ENCODE measurements at regions not wholly inside any gene's neighbourhood (a gene's known extent, or its start where the extent isn't known, plus 50 kb on each side); places are given as distances from the start of the nearest gene placed in this dataset.

DNA sequence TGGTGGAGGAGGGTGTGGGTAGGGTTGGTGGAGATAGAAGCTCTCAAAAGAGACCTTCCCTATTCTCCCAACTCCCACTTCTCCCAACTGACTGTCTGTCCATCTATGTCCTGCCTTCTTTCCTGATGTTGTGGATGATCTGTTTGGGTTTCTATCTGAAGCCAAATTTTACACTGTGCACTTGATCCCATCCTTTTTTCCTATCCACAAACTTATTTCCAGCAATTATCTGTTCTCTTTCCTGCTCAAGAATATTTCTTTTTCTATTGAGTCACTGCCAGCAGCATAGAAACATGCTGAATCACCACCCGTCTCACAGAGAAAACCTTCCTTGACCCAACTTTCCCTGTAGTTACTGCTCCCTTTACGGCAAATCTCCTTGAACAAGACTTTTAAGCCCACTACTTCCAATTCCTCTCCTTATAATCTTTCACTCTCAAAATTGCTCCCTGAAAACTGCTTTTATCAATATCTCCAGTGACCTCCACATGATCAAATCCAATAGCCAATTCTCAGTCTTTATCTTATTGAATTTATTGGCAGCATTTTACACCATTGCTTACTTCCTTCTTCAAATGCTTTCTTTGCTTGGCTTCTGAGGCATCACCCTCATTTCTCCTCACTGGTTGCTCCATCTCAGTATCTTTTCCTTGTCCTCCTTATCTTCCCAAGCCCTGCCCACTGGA, 141.2 kb upstream of the SLC7A14 start:
- no peak for TF ChIP-seq EZH2phosphoT487 (IDR thresholded peaks at IDR 0.05; ENCODE audit: borderline replicate concordance, low read depth, low read length)
- TF ChIP-seq, protein P1, sequence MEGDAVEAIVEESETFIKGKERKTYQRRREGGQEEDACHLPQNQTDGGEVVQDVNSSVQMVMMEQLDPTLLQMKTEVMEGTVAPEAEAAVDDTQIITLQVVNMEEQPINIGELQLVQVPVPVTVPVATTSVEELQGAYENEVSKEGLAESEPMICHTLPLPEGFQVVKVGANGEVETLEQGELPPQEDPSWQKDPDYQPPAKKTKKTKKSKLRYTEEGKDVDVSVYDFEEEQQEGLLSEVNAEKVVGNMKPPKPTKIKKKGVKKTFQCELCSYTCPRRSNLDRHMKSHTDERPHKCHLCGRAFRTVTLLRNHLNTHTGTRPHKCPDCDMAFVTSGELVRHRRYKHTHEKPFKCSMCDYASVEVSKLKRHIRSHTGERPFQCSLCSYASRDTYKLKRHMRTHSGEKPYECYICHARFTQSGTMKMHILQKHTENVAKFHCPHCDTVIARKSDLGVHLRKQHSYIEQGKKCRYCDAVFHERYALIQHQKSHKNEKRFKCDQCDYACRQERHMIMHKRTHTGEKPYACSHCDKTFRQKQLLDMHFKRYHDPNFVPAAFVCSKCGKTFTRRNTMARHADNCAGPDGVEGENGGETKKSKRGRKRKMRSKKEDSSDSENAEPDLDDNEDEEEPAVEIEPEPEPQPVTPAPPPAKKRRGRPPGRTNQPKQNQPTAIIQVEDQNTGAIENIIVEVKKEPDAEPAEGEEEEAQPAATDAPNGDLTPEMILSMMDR (conservative IDR thresholded peaks at IDR 0.05; ENCODE audit: low read length), result no peak

DNA sequence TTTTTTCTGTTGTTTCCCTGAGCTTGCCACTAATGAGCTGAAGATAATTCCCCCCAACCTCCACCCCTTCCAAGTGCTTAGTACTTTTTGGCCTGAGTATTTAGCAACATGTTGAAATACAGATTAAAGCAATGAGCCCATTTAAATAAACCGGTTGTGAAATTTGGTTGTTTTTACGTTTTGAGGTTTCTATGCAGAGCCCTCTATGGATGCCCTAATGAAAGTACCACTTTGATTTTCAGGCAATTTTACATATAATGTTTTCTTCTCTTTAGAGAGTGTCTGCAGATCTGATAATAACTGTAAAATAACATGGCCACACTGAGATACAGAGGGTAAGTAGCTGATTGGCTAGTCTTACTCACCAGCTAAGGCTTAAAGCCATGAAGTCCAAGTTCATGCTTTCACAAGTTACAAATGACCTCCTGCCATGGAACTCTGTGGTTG, 139.4 kb upstream of the SLC7A14 start:
- ChIA-PET POLR2A (interaction anchor here (0.6 to 2.8 kb wide), 3 partner anchors 12 to 459 kb away, joined by 3 to 9 read pairs (median 3); no protein-coding TSS in a partner anchor), CTCF (ENCODE audit: unreplicated experiment) (no interaction called here)
- intact Hi-C loops (cut with micrococcal nuclease; ENCODE audit: unreplicated experiment), result no loop called here
- DNase-seq (ENCODE audit: low spot score), result no peak
- H3K4me1 ChIP-seq (ENCODE audit: insufficient read depth, low read length, poor library complexity, severe bottlenecking), result no peaks in the 10 kb centered on the region
- H3K36me3 ChIP-seq (ENCODE audit: insufficient read depth, low read length), result no peaks in the 10 kb centered on the region
- H3K4me3 ChIP-seq (ENCODE audit: low read depth, low read length, poor library complexity, severe bottlenecking), result no peak overlapping the region
- H2AFZ ChIP-seq (ENCODE audit: low read length), result no peak overlapping the region
- H3K4me2 ChIP-seq (ENCODE audit: low read length), result no peak overlapping the region
- TF ChIP-seq, protein P1 (conservative IDR thresholded peaks at IDR 0.05; ENCODE audit: low read length), result no peak
- TF ChIP-seq EZH2phosphoT487 (IDR thresholded peaks at IDR 0.05; ENCODE audit: borderline replicate concordance, low read depth, low read length), result no peak
- H3K9me2 ChIP-seq (ENCODE audit: insufficient read depth, low read length), result no peaks in the 10 kb centered on the region
- H4K20me1 ChIP-seq (ENCODE audit: insufficient read depth, low read length), result no peaks in the 10 kb centered on the region
- no peaks in the 10 kb centered on the region for H3K9me3 ChIP-seq (ENCODE audit: low read length)
- no TSS peak for BruUV-seq (replicated peaks)
- no peaks in the 10 kb centered on the region for H3K79me2 ChIP-seq (ENCODE audit: insufficient read depth, low read depth, low read length)
- no peak overlapping the region for H3K27ac ChIP-seq (ENCODE audit: low read depth, low read length, poor library complexity, severe bottlenecking)

More for the DNA sequence above, 141.2 kb upstream of the SLC7A14 start:
- Histone ChIP-seq H3K9me2 (ENCODE audit: insufficient read depth, low read length) (no peaks in the 10 kb centered on the region), H3K27ac (ENCODE audit: low read depth, low read length, poor library complexity, severe bottlenecking) (no peak overlapping the region), H3K79me2 (ENCODE audit: insufficient read depth, low read depth, low read length) (no peaks in the 10 kb centered on the region), H3K4me3 (ENCODE audit: low read depth, low read length, poor library complexity, severe bottlenecking) (no peak overlapping the region), H4K20me1 (ENCODE audit: insufficient read depth, low read length) (no peaks in the 10 kb centered on the region), H3K4me2 (ENCODE audit: low read length) (no peak overlapping the region), H3K36me3 (ENCODE audit: insufficient read depth, low read length) (no peaks in the 10 kb centered on the region), H3K4me1 (ENCODE audit: insufficient read depth, low read length, poor library complexity, severe bottlenecking) (no peaks in the 10 kb centered on the region), H2AFZ (ENCODE audit: low read length) (no peak overlapping the region), H3K9me3 (ENCODE audit: low read length) (no peaks in the 10 kb centered on the region)
- DNase-seq (ENCODE audit: low spot score), result no peak
- intact Hi-C loops (cut with micrococcal nuclease; ENCODE audit: unreplicated experiment), result no loop called here
- no TSS peak for BruUV-seq (replicated peaks)
- CTCF ChIA-PET (ENCODE audit: unreplicated experiment), result no interaction called here
- POLR2A ChIA-PET, result interaction anchor here (0.5 to 0.6 kb wide), 2 partner anchors 11 to 18 kb away, joined by 3 read pairs; no protein-coding TSS in a partner anchor

DNA sequence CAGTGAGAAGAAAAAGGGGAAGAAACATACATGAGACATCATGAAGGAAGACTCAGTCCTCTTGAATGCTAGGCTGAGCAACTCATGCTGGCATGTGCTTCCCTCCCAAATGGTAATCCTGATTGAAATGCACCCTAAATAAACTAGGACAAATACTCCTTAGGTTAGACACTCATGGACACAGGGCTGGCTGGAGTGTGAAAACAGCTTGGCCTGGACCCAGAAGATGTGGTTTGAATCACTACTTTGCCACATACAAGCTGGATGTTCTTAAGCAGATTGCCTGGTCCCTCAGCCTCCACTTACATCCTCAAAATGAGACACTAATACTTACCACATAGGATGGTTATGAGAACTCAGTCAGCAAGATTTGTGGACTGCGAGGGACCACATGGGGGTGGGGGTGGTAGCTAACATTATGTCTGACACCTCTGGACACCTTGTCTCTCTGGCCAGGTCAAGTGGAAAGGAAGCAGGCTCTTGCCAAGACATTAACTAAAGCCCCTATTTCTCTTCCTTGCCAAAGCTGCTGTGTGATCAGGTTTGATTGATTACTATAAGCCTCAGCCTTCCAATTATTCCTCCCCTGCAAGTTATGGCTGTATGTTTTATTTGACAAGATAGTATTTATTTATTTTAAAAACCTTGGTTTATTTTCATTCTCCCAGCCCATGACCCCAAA, 138.9 kb upstream of the SLC7A14 start:
- POLR2A ChIA-PET, result interaction anchor here (0.6 to 2.8 kb wide), 4 partner anchors 11 to 458 kb away, joined by 3 to 9 read pairs (median 3); no protein-coding TSS in a partner anchor
- Histone ChIP-seq H3K9me3 (ENCODE audit: low read length) (no peaks in the 10 kb centered on the region), H3K4me2 (ENCODE audit: low read length) (no peak overlapping the region), H3K27ac (ENCODE audit: low read depth, low read length, poor library complexity, severe bottlenecking) (no peak overlapping the region), H4K20me1 (ENCODE audit: insufficient read depth, low read length) (no peaks in the 10 kb centered on the region), H3K79me2 (ENCODE audit: insufficient read depth, low read depth, low read length) (no peaks in the 10 kb centered on the region), H3K4me3 (ENCODE audit: low read depth, low read length, poor library complexity, severe bottlenecking) (no peak overlapping the region), H3K4me1 (ENCODE audit: insufficient read depth, low read length, poor library complexity, severe bottlenecking) (no peaks in the 10 kb centered on the region), H3K36me3 (ENCODE audit: insufficient read depth, low read length) (no peaks in the 10 kb centered on the region), H3K9me2 (ENCODE audit: insufficient read depth, low read length) (no peaks in the 10 kb centered on the region), H2AFZ (ENCODE audit: low read length) (no peak overlapping the region)
- DNase-seq (ENCODE audit: low spot score), result no peak
- CTCF ChIA-PET (ENCODE audit: unreplicated experiment), result no interaction called here
- intact Hi-C loops (cut with micrococcal nuclease; ENCODE audit: unreplicated experiment), result no loop called here
- TF ChIP-seq EZH2phosphoT487 (IDR thresholded peaks at IDR 0.05; ENCODE audit: borderline replicate concordance, low read depth, low read length), result no peak
- TF ChIP-seq, protein P1 (conservative IDR thresholded peaks at IDR 0.05; ENCODE audit: low read length), result no peak
- BruUV-seq (replicated peaks), result no TSS peak

All from OCI-LY7 (cell line).